GM19328 (cell line): ENCODE measurements at regions not wholly inside any gene's neighbourhood (a gene's known extent, or its start where the extent isn't known, plus 50 kb on each side); places are given as distances from the start of the nearest gene placed in this dataset.
"Not testable (repeated sequence)": the region's sequence is repeated elsewhere in the genome, so short reads cannot be mapped to it uniquely, and the experiment has no call there.

Experiments used
- ATAC-seq: cut with Tn5 transposase; IDR thresholded peaks from one replicate; pipeline ENCODE4 v1.9.1; 2021; ENCODE audit warnings: mild to moderate bottlenecking, moderate library complexity; ENCODE audit not compliant: unreplicated experiment

- no peak for ATAC-seq
Observed at GRCh38 chr5:114148253-114148652, 213.6 kb upstream of the KCNN2 start.

DNA sequence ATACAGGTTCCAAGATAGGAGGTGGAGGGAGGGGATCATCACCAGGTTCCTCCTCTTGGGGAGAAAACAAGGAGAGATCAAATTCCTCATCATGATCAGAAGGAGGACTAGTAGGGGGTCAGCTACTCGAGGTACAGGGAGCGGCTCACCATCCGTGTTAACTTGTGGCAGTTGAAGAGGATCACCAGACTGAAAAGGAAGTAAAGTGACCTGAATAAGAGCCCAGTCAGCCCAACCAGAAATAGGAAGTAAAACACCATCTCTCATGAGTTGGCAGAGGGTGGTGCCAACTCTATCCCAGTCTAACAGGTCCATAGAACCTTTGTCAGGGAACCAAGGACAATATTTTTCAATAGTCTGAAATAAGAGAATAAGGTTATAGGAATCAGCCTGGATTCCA lies 213.1 kb upstream of the KCNN2 start:
- ATAC-seq, result not testable (repeated sequence)

DNA sequence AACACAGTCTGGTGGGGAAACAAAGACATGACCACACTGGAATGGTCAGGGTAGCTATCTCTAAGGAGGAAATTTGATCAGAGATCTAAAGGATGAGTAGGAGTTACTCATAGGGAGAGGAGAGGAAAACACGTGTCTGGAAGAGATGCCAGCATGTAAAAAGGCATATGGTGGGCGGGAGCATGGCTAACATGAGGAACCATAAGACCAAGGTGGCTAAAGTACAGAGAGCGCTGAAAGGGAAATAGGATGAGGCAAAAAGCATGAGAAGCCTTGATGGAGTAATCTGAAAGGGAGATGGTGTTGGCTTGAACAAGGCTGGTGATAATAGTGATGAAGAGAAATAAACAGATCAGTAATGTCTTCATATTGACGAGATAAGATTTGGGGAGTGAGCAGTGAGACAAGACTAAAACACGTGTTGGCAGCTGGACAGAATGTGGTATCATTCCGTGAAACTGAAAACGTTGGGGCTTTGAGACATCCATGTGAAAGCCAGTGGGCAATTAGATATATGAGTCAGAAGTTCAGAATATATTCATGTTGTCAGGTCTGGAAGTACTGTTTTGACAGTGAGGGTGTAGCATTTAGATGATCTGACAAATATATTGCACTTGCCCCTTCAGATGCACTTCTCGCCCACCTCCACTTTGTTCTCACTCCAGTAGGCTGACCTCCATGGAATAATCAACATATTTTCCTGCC lies 209.1 kb upstream of the KCNN2 start:
- no peak for ATAC-seq

DNA sequence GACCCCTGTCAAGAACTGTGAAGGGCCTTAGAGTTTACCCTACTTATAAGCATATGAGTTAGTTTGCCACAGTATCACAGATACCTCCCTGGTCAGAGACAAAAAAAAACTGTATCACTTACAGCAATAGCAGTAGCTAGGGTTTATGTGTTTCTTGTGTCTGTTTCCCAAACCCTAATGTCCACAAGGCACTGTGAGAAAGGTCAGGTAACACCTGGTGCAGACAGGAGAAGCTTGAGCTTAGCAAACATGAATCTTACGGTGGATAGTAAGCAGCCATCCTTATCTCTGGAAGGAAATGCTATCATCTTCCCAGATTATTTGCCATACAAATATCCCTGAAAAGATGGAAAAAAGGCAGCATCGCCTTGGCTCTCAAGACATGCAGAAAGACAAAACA lies 208.5 kb upstream of the KCNN2 start:
- ATAC-seq, result no peak

- no peak for ATAC-seq
Observed at GRCh38 chr5:114153833-114154232, 208.0 kb upstream of the KCNN2 start.

DNA sequence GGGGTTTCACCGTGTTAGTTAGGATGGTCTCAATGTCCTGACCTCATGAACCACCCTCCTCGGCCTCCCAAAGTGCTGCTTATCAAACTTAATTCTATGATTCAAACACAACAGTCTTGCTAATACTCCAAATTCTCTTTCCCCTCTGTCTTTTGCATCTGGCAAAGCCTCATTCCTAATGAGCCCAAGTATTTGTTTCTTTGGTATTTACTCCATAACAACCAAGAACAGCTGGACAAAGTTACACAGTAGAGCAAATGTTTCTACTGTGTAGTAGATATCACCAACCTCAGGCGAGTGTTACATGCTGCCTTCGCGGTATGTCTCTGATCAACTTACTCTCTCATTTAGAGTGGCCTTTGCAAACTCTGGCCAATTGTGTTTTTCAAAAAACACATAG lies 195.8 kb upstream of the KCNN2 start:
- no peak for ATAC-seq

DNA sequence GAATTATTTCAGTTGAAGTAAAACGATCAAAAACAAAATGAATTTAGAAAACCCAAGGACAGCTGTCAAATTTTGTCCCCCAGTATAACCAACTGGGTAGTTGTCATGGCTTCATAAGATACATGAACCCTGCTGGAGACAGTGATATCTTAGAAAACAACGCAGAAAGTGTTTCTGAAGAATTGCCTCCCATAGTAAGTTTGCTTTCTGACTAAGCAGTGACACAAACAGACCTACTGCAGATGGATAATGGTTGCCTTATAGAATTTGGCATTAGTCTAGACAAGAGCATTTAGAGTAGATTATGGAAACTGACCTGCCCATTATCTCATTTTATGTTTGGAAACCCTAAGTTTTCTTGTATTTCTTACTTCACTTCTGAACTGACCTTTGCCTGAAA lies 187.7 kb upstream of the KCNN2 start:
- no peak for ATAC-seq

- no peak for ATAC-seq
Observed at GRCh38 chr5:114174837-114175236, 187.0 kb upstream of the KCNN2 start.

- no peak for ATAC-seq
Observed at GRCh38 chr5:114176356-114176755, 185.5 kb upstream of the KCNN2 start.

DNA sequence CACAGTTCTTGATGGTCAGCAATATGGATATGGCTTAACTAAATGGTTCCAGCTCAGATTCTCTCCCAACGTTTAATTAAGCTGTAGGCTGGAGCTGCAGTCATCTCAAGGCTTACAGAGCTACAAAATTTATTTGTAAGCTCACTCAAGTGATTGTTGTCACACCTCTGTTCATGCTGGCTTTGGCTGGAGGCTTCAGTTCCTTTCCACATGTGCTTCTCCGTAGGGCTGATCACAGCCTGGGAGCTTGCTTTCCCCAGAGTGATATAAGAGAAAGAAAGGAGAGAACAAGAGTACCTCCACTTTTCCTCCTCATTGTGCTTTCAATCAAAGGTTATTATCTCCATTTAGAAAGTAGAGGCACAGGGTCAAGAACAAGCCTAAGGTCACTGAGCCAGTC lies 182.7 kb upstream of the KCNN2 start:
- ATAC-seq, result no peak

DNA sequence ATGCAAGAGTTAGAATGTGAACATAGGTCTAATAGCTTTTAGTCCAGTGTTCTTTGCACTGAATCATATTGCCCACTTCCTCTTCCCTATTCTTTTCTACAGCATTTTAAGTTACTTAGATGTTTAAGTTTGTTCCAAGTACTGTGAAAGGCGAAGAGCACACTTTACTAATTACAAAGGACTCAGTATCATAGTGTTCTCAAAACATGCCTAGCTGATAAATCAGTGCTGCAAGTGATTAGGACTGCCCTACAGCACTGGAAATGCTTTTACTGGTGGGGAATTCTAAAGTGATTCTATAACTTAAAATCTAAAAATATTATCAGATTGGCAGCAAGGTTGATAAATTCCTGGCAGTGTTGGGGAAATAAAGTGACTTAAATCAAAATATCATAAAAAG lies 177.9 kb upstream of the KCNN2 start:
- ATAC-seq, result no peak

- ATAC-seq, result no peak
Observed at GRCh38 chr5:114185274-114185673, 176.6 kb upstream of the KCNN2 start.

DNA sequence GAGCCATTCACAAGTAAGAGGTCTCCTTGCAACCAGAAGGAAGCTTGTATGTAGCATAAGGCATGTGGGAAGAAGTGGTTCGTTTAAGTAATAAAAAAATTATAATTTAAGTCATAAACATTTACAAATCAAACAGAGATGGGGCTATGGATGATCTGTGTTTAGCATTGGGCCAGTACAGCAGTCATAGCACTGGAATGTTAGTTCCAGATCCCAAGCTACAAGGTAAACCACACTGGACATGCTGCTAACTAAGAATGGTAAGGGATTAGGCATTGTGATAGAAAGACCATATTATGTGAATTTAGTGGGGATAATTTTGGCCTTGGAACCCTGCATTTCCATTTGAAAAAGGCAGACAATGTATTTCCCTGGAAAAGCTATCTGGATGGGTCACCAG lies 170.4 kb upstream of the KCNN2 start:
- no peak for ATAC-seq

- ATAC-seq, result no peak
Observed at GRCh38 chr5:114192108-114192507, 169.8 kb upstream of the KCNN2 start.

GRCh38 chr5:114201332-114201731 lies 160.5 kb upstream of the KCNN2 start:
- ATAC-seq, result no peak

- no peak for ATAC-seq
Observed at GRCh38 chr5:114204923-114205322, 156.9 kb upstream of the KCNN2 start.

DNA sequence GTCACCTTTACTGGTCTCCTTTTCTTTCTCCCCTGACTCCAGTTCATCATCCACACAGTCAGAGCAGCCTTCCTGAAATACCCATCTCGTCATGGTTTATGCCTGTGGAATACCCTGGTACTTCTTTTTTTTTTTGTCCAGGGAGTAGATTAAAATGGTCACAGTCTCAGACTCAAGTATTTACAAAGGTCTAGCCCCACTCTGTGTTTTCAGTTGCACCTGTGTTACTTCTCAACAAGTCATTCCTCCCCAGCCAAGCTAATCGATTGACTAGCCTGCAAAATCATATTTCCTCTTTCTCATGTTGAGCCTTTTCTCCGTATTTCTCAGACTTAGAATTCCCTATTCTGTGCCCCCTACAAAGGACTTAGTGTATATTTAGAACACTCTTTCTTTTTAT lies 155.2 kb upstream of the KCNN2 start:
- ATAC-seq, result no peak

- no peak for ATAC-seq
Observed at GRCh38 chr5:114207615-114208014, 154.3 kb upstream of the KCNN2 start.

DNA sequence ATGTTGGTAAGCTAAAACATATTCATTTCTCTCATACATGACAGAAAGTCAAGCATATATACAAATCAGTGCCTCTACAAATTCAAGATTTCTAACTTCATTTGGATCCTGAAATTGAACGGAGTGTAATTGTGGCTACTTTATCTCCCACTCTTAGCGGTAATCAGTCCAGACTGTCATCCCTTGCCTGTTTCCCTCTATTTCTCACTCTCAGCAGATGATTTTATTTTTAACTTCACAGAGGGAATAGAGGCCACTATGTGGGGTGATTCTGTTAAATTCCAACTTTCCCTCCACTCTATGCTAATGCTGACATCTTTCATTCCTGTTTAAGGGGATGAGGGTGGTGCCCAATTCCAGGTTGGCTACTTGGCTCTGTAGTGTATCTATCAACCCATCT lies 153.8 kb upstream of the KCNN2 start:
- no peak for ATAC-seq

DNA sequence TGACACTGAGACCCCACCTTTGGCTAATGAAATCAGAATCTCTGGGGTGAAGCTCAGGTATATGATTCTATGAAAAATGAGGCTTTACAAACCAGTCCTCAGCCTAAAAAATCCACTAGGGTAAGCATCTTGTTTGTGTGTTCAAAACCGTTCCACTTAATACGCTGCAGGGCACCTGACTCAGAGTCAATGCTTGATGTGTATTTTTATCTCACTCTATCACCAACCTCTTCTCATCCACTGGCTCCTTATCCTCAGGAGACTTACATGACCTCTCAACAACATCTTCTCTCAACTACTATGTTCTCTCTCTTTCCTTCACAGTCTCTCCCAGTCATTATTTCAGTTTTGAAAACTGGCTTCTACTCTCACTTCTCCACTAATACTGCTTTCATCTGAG lies 153.3 kb upstream of the KCNN2 start:
- ATAC-seq, result no peak

GRCh38 chr5:114210662-114211061 lies 151.2 kb upstream of the KCNN2 start:
- no peak for ATAC-seq

- no peak for ATAC-seq
Observed at GRCh38 chr5:114221807-114222206, 140.1 kb upstream of the KCNN2 start.

DNA sequence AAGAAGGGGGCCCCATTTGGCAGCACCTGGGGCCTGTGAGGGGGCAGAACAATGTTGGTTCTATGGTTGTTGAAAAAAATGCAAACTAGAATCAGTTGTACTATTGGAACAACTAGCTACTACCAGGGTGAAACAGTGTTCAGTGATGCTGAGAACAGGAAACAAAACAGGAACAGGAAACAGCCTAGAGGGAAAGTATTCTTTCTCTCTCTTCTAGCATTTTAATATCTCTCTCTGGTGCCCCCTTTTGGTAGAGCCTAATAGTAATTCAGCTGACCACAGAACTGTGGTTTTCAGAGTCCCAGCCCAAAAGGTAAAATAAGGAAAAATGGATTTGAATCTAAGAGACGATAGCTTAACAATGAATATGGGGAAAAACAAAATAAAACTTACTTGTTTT lies 138.0 kb upstream of the KCNN2 start:
- peak; percentile 62 for ATAC-seq
